Esophagus squamous epithelium (tissue), 5 donors: ENCODE measurements at regions not wholly inside any gene's neighbourhood (a gene's known extent, or its start where the extent isn't known, plus 50 kb on each side); places are given as distances from the start of the nearest gene placed in this dataset.

Source experiments
- DNase-seq: peaks from one replicate; lab custom pipeline; 2025; lab: John Stamatoyannopoulos, UW
- H3K27ac ChIP-seq, 4 donors: fragments of 200-600 bp; sonication (generic); one replicate each; pipeline ENCODE4 v1.5.1; 2016 to 2019; ENCODE audit warnings: mild to moderate bottlenecking in 1 of 4
- H3K27me3 ChIP-seq, 4 donors: fragments of 200-600 bp; sonication (generic); 1 replicate in 3 of 4; 2 replicates in 1 of 4; pipeline versions ENCODE4 v1.5.1 to v1.6.0; 2017 to 2021; ENCODE audit warnings: antibody characterized with exemption in 1 of 4
- H3K36me3 ChIP-seq, 3 donors: fragments of 200-600 bp; sonication (generic); one replicate each; pipeline ENCODE4 v1.5.1; 2016 to 2019
- H3K4me1 ChIP-seq, 3 donors: fragments of 200-600 bp; sonication (generic); one replicate each; pipeline ENCODE4 v1.5.1; 2017 to 2019
- H3K4me3 ChIP-seq, 4 donors: fragments of 200-600 bp; sonication (generic); 1 replicate in 3 of 4; 2 replicates in 1 of 4; pipeline ENCODE4 v1.5.1; 2016 to 2019; ENCODE audit warnings: mild to moderate bottlenecking in 2 of 4, moderate library complexity in 1 of 4
- H3K9me3 ChIP-seq, 3 donors: fragments of 200-600 bp; sonication (generic); one replicate each; pipeline ENCODE4 v1.5.1; 2016 to 2019
- POLR2A ChIP-seq, 4 donors: fragments of 450-650 bp; IDR thresholded peaks; one replicate each; pipeline ENCODE4 v1.6.1; 2017; ENCODE audit warnings: antibody characterized with exemption in 4 of 4, mild to moderate bottlenecking in 4 of 4, moderate library complexity in 3 of 4
- WGBS, 2 donors: methylation state at CpG; one replicate each; pipeline ENCODE4 v1.1.5; 2018; 5-methylcytosine and 5-hydroxymethylcytosine counted together
- intact Hi-C: fragments of 100-400 bp; cut with DNase I; formaldehyde crosslinking; loops from one replicate; pipeline ENCODE4 v1.15.0; 2022
- TF ChIP-seq, protein P1 (sequence below), 6 experiments: fragments of 450-650 bp in 4 of 6; fragments of 200-600 bp in 2 of 6; sonication (generic) in 2 of 6; IDR thresholded peaks; one replicate each; pipeline ENCODE4 v1.5.1; 2016 to 2019; ENCODE audit warnings: antibody characterized with exemption in 6 of 6, mild to moderate bottlenecking in 4 of 6, moderate library complexity in 4 of 6
- donor health status: DM: yes; HTN: yes; CAD: no.

DNA sequence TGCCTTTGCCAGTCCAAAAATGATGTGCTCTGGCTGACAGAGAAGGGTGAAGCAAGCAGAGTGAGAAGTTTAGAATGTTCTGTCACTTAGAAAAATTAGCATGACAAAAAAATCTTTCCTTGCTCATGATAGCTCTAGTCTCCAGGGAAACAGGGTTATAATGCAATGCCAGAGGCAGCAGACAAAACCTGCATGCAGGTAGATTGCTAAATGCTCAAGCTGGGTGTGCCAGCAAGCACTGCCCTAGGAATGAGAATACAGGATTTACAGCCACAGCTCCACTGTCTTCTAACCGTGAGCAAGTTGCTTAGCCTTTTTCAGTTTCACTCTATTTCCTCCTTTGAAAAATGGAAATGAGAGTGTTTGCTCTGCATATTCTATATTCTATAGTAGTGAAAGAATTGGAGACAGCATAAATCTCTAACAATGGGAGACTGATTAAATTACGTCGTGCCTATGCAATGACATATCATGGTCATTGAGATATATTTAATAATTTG lies 516.6 kb upstream of the C16orf82 start:
- WGBS, 2 donors, result 23 to 25% methylated on average over 3 of the region's 3 CpGs
- Histone ChIP-seq H3K27ac (no peak overlapping the region), H3K9me3 (no peaks in the 10 kb centered on the region), H3K27me3 (no peaks in the 10 kb centered on the region), H3K36me3 (no peaks in the 10 kb centered on the region), H3K4me3 (no peak overlapping the region), H3K4me1 (no peaks in the 10 kb centered on the region)
- intact Hi-C loops, result no loop called here
- no peak for DNase-seq
- TF ChIP-seq, protein P1, sequence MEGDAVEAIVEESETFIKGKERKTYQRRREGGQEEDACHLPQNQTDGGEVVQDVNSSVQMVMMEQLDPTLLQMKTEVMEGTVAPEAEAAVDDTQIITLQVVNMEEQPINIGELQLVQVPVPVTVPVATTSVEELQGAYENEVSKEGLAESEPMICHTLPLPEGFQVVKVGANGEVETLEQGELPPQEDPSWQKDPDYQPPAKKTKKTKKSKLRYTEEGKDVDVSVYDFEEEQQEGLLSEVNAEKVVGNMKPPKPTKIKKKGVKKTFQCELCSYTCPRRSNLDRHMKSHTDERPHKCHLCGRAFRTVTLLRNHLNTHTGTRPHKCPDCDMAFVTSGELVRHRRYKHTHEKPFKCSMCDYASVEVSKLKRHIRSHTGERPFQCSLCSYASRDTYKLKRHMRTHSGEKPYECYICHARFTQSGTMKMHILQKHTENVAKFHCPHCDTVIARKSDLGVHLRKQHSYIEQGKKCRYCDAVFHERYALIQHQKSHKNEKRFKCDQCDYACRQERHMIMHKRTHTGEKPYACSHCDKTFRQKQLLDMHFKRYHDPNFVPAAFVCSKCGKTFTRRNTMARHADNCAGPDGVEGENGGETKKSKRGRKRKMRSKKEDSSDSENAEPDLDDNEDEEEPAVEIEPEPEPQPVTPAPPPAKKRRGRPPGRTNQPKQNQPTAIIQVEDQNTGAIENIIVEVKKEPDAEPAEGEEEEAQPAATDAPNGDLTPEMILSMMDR (IDR thresholded peaks at IDR 0.05), result no peak
- no peak for TF ChIP-seq POLR2A (IDR thresholded peaks at IDR 0.05)

DNA sequence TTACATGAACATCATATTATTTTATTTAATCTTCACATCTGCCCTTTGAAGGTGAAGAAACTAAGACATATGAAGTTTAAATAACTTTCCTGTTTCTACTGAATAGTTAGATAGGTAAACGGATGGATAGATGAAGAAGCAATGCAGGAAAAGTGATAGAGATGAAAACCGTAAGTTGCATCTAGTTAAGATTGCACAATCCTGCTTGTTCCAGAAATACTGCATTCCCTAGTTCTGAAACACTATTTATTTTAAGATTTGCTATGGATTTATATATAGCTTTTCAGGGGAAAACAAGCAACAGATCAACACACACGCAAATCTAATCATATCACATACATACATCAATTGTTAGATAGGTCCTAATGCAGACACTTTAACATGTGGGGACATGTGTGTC lies 512.7 kb upstream of the C16orf82 start:
- Histone ChIP-seq H3K9me3 (no peaks in the 10 kb centered on the region), H3K27ac (no peak overlapping the region), H3K27me3 (no peaks in the 10 kb centered on the region), H3K4me1 (no peaks in the 10 kb centered on the region), H3K4me3 (no peak overlapping the region), H3K36me3 (no peaks in the 10 kb centered on the region)
- TF ChIP-seq, protein P1 (IDR thresholded peaks at IDR 0.05), result no peak
- TF ChIP-seq POLR2A (IDR thresholded peaks at IDR 0.05), result no peak
- intact Hi-C loops, result no loop called here
- DNase-seq, result no peak
- 54 to 59% methylated on average over 3 of the region's 3 CpGs for WGBS, 2 donors

DNA sequence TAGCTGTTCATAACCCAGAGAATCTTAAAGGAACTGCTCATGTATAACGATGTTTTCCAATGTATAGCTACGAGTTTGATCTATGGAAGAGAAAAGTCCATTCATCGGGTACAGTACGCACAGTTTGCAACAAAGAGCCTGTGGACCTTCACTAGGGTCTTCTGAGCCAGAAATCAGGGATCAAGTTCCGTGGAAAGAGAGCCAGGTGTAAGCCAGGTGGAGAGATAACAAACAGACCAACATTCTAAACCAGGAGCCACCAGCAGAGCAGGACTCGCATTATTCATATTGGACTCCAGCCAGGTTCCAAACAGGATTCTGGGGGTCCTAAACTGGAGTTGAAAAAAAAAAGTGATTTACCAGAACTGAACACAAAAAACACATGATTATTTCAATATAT lies 505.4 kb upstream of the C16orf82 start:
- no peak for DNase-seq
- Histone ChIP-seq H3K4me1 (no peaks in the 10 kb centered on the region), H3K27me3 (no peaks in the 10 kb centered on the region), H3K9me3 (no peaks in the 10 kb centered on the region), H3K36me3 (no peaks in the 10 kb centered on the region), H3K27ac (no peak overlapping the region), H3K4me3 (no peak overlapping the region)
- TF ChIP-seq, protein P1 (IDR thresholded peaks at IDR 0.05), result no peak
- TF ChIP-seq POLR2A (IDR thresholded peaks at IDR 0.05), result no peak
- WGBS, 2 donors, result 66% methylated on average over 6 of the region's 6 CpGs
- intact Hi-C loops, result no loop called here

DNA sequence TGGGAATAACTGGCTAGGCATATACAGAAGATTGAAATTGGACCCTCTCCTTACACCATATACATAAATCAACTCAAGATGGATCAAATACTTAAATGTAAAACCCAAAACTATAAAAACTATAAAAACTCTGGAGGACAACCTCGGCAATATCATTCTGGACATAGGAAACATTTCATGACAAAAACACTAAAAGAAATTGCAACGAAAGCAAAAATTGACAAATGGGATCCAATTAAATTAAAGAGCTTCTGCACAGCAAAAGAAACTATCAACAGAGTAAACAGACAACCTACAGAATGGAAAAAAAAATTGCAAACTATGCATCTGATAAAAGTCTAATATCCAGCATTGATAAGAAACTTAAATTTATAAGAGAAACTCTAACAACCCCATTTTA lies 503.7 kb upstream of the C16orf82 start:
- H3K27ac ChIP-seq, result no peak overlapping the region
- intact Hi-C loops, result no loop called here
- no peaks in the 10 kb centered on the region for H3K4me1 ChIP-seq
- no peak for TF ChIP-seq POLR2A (IDR thresholded peaks at IDR 0.05)
- TF ChIP-seq, protein P1 (IDR thresholded peaks at IDR 0.05), result no peak
- no peak overlapping the region for H3K4me3 ChIP-seq
- H3K27me3 ChIP-seq, result no peaks in the 10 kb centered on the region
- no peaks in the 10 kb centered on the region for H3K9me3 ChIP-seq
- H3K36me3 ChIP-seq, result no peaks in the 10 kb centered on the region
- WGBS, 2 donors, result 66 to 95% methylated on average over 2 of the region's 2 CpGs
- DNase-seq, result no peak

DNA sequence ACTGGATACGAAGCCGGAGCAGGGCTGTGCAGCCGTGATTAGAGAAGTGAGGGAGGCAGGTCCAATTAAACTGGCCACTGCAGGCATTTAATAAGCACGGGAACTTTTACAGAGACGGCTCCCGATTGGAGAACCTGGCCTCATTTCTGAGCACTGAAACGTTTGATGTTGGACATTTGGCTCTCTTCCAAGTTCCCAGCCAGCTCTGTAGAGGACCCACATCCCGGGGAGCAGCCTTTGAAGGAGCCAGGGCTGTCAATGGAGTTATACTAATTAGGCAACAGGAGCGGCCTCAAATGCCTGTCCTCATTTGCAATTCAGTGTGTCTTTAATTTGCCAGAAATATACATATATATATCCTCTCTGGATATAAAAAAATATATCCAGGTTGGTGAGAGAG lies 499.4 kb upstream of the C16orf82 start:
- H3K27ac ChIP-seq, result no peak overlapping the region
- H3K9me3 ChIP-seq, result no peaks in the 10 kb centered on the region
- no peak for TF ChIP-seq POLR2A (IDR thresholded peaks at IDR 0.05)
- TF ChIP-seq, protein P1 (IDR thresholded peaks at IDR 0.05), result no peak
- DNase-seq, result no peak
- H3K4me3 ChIP-seq, result no peak overlapping the region
- H3K27me3 ChIP-seq, result peaks cover 0 to 4% (median 0%) of the 10 kb centered on the region in 4 donors
- H3K36me3 ChIP-seq, result no peaks in the 10 kb centered on the region
- intact Hi-C loops, result no loop called here
- 65 to 71% methylated on average over 9 of the region's 9 CpGs for WGBS, 2 donors
- H3K4me1 ChIP-seq, result no peaks in the 10 kb centered on the region
